K562 (cell line): ENCODE measurements at regions not wholly inside any gene's neighbourhood (a gene's known extent, or its start where the extent isn't known, plus 50 kb on each side); places are given as distances from the start of the nearest gene placed in this dataset.

Experiments used
- CTCF ChIP-seq, 3 experiments: IDR thresholded peaks in 2 of 3; conservative IDR thresholded peaks in 1 of 3; 2 replicates each; pipeline ENCODE4 v1.5.1; 2011 to 2012; ENCODE audit warnings: low read length in 3 of 3, mild to moderate bottlenecking in 3 of 3, control low read depth in 2 of 3, improper control_type of control experiment in 1 of 3, inconsistent platforms in 1 of 3, low read depth in 1 of 3, mixed read lengths in 1 of 3, moderate library complexity in 1 of 3; ENCODE audit not compliant: insufficient read depth in 2 of 3
- EP300 ChIP-seq: IDR thresholded peaks from 2 replicates; pipeline ENCODE4 v1.6.1; 2012; ENCODE audit warnings: low read length, improper control_type of control experiment
- FOSL1 ChIP-seq: fragments of 200-800 bp; sonication (Bioruptor generic); conservative IDR thresholded peaks from 2 replicates; pipeline ENCODE4 v1.6.1; 2016; ENCODE audit warnings: missing genetic modification characterization, missing compliant biosample characterization
- HDAC6 ChIP-seq: IDR thresholded peaks from 2 replicates; pipeline ENCODE4 v1.6.1; 2012; ENCODE audit warnings: low read depth, mild to moderate bottlenecking, control low read depth, inconsistent platforms, low read length, moderate library complexity
- HNRNPUL1 ChIP-seq: fragments of 200-400 bp; formaldehyde crosslinking; IDR thresholded peaks from 2 replicates; pipeline ENCODE4 v1.6.1; 2017; ENCODE audit warnings: low read length
- KLF10 ChIP-seq: fragments of 250-450 bp; sonication (Bioruptor Pico); IDR thresholded peaks from 2 replicates; pipeline ENCODE4 v1.6.1; 2021; ENCODE audit warnings: matching md5 sums
- SIN3A ChIP-seq, 2 experiments: fragments of 150-350 bp in 1 of 2; IDR thresholded peaks; 2 replicates each; pipeline ENCODE4 v1.6.1; 2011 to 2016; ENCODE audit warnings: borderline replicate concordance in 2 of 2, low read depth in 2 of 2, low read length in 2 of 2, mild to moderate bottlenecking in 2 of 2, moderate library complexity in 2 of 2; ENCODE audit not compliant: control insufficient read depth in 1 of 2
- SP1 ChIP-seq: sonication (generic); formaldehyde crosslinking; IDR thresholded peaks from 2 replicates; pipeline ENCODE4 v1.8.1; 2022; ENCODE audit warnings: mild to moderate bottlenecking, missing genetic modification reagents
- SP2 ChIP-seq: IDR thresholded peaks from 2 replicates; pipeline ENCODE4 v1.6.1; 2011; ENCODE audit warnings: mild to moderate bottlenecking, low read depth, low read length, moderate library complexity; ENCODE audit not compliant: poor library complexity, severe bottlenecking; ENCODE audit errors: extremely low read depth
- STAG1 ChIP-seq: sonication (generic); formaldehyde crosslinking; IDR thresholded peaks from 2 replicates; pipeline ENCODE4 v1.5.0; 2020; ENCODE audit warnings: missing genetic modification reagents, borderline replicate concordance
- ZNF124 ChIP-seq: sonication (generic); formaldehyde crosslinking; IDR thresholded peaks from 2 replicates; pipeline ENCODE4 v1.8.1; 2022; ENCODE audit warnings: missing genetic modification reagents
- ZNF174 ChIP-seq: fragments of 250-450 bp; sonication (Bioruptor Pico); IDR thresholded peaks from 2 replicates; pipeline ENCODE4 v1.4.0; 2020; ENCODE audit warnings: mild to moderate bottlenecking
- ZZZ3 ChIP-seq: fragments of 450-650 bp; IDR thresholded peaks from 2 replicates; pipeline ENCODE4 v1.6.1; 2016; ENCODE audit warnings: antibody characterized with exemption, mild to moderate bottlenecking, moderate library complexity
- TF ChIP-seq, protein P1 (sequence below): fragments of 150-350 bp; IDR thresholded peaks from 2 replicates; pipeline ENCODE4 v1.6.1; 2014; ENCODE audit warnings: low read depth, mild to moderate bottlenecking, low read length, borderline replicate concordance

DNA sequence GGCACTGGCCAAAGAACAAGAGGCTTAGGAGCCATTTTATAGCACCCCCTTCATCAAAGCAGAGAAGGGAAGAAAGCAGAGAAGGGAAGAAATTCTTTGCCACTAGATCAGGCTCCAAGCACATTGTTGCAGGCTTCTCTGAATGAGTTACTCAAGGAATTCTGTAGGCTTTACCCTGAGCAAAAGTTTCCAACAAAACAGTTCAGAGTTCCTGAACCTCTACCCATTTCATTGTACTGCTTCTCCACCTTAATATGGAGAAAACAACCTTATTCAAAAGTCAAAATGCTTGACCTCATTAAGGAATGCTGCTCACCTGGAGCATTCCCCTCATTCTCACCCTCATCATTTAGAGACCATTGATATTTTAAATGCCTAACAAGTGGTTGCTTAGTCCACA, 115.5 kb upstream of the LOC128125822 start:
- no peak for TF ChIP-seq EP300
- no peak for TF ChIP-seq CTCF (IDR thresholded peaks at IDR 0.05 in 2 of 3, conservative IDR thresholded peaks at IDR 0.05 in 1 of 3; ENCODE audit: insufficient read depth in 2 of 3, low read depth in 1 of 3, low read length in 3 of 3)
- TF ChIP-seq, protein P1, sequence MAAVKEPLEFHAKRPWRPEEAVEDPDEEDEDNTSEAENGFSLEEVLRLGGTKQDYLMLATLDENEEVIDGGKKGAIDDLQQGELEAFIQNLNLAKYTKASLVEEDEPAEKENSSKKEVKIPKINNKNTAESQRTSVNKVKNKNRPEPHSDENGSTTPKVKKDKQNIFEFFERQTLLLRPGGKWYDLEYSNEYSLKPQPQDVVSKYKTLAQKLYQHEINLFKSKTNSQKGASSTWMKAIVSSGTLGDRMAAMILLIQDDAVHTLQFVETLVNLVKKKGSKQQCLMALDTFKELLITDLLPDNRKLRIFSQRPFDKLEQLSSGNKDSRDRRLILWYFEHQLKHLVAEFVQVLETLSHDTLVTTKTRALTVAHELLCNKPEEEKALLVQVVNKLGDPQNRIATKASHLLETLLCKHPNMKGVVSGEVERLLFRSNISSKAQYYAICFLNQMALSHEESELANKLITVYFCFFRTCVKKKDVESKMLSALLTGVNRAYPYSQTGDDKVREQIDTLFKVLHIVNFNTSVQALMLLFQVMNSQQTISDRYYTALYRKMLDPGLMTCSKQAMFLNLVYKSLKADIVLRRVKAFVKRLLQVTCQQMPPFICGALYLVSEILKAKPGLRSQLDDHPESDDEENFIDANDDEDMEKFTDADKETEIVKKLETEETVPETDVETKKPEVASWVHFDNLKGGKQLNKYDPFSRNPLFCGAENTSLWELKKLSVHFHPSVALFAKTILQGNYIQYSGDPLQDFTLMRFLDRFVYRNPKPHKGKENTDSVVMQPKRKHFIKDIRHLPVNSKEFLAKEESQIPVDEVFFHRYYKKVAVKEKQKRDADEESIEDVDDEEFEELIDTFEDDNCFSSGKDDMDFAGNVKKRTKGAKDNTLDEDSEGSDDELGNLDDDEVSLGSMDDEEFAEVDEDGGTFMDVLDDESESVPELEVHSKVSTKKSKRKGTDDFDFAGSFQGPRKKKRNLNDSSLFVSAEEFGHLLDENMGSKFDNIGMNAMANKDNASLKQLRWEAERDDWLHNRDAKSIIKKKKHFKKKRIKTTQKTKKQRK = no peak
- TF ChIP-seq STAG1 (CRISPR knock-in tag) = no peak
- TF ChIP-seq ZNF174 (CRISPR knock-in tag) = no peak
- no peak for TF ChIP-seq SP2
- no peak for TF ChIP-seq ZNF124 (CRISPR knock-in tag)
- TF ChIP-seq KLF10 (CRISPR knock-in tag) = no peak
- TF ChIP-seq ZZZ3 = no peak
- no peak for TF ChIP-seq HDAC6
- no peak for TF ChIP-seq HNRNPUL1
- no peak for TF ChIP-seq SP1
- no peak for TF ChIP-seq SIN3A (IDR thresholded peaks at IDR 0.05; ENCODE audit: borderline replicate concordance in 2 of 2, control insufficient read depth in 1 of 2, low read depth in 2 of 2, low read length in 2 of 2)
- TF ChIP-seq FOSL1 (tag) = no peak
